Sigmoid colon (tissue), 4 donors: ENCODE measurements at regions not wholly inside any gene's neighbourhood (a gene's known extent, or its start where the extent isn't known, plus 50 kb on each side); places are given as distances from the start of the nearest gene placed in this dataset.

Experiments used
- CTCF ChIP-seq, 4 experiments: fragments of 450-650 bp in 3 of 4; fragments of 200-600 bp in 1 of 4; IDR thresholded peaks; one replicate each; pipeline ENCODE4 v1.5.1; 2016 to 2019; ENCODE audit warnings: antibody characterized with exemption in 4 of 4, mild to moderate bottlenecking in 3 of 4, moderate library complexity in 2 of 4
- POLR2AphosphoS5 ChIP-seq, 4 donors: sonication (generic); formaldehyde crosslinking; IDR thresholded peaks; one replicate each; pipeline ENCODE4 v1.6.1; 2017; ENCODE audit warnings: antibody characterized with exemption in 4 of 4

GRCh38 chr1:232226197-232226712 is 403.7 kb downstream of the SIPA1L2 start:
- TF ChIP-seq CTCF (IDR thresholded peaks at IDR 0.05) (no peak), POLR2AphosphoS5 (IDR thresholded peaks at IDR 0.05) (no peak)
